ENCODE measurements at regions not wholly inside any gene's neighbourhood (a gene's known extent, or its start where the extent isn't known, plus 50 kb on each side); places are given as distances from the start of the nearest gene placed in this dataset.

GRCh38 chr3:167918686-167919085 is 177.0 kb downstream of the GOLIM4 start:
- H3K27me3 Mint-ChIP-seq (ENCODE audit: low read depth in 3 of 3): peaks cover 0 to 3% (median 0%) of the 10 kb centered on the region in 3 donors
- no peaks in the 10 kb centered on the region for H3K36me3 Mint-ChIP-seq
- H3K4me1 ChIP-seq (ENCODE audit: control insufficient read depth in 1 of 2, insufficient read depth in 2 of 2, low read length in 2 of 2): peaks cover under 1 to 2% of the 10 kb centered on the region in 2 donors
- H3K9me3 Mint-ChIP-seq: no peaks in the 10 kb centered on the region
- 100% methylated on average over 2 of the region's 2 CpGs for WGBS (ENCODE audit: insufficient coverage)
- no peaks in the 10 kb centered on the region for H3K79me2 ChIP-seq (ENCODE audit: insufficient read depth, low read length)
- H3K27ac ChIP-seq (ENCODE audit: low read depth in 1 of 2, low read length in 2 of 2): no peak overlapping the region
- H3K4me3 Mint-ChIP-seq: no peak overlapping the region
- peaks cover 7% of the 10 kb centered on the region for H3K4me1 Mint-ChIP-seq
- H3K4me3 ChIP-seq (replicated peaks in 1 of 3; ENCODE audit: low read depth in 2 of 3, low read length in 3 of 3): no peak overlapping the region
- H4K20me1 ChIP-seq (ENCODE audit: insufficient read depth, low read length): no peaks in the 10 kb centered on the region
- no peaks in the 10 kb centered on the region for H3K9me3 ChIP-seq (replicated peaks in 1 of 2; ENCODE audit: control insufficient read depth in 1 of 2, insufficient read depth in 1 of 2, low read length in 2 of 2)
- no peak overlapping the region for H3K4me2 ChIP-seq (replicated peaks; ENCODE audit: extremely low read depth, low read length, poor library complexity, severe bottlenecking)
- no peaks in the 10 kb centered on the region for H3K27me3 ChIP-seq (ENCODE audit: control insufficient read depth in 2 of 2, insufficient read depth in 2 of 2, low read length in 2 of 2)
- H3K36me3 ChIP-seq (replicated peaks in 1 of 2; ENCODE audit: control insufficient read depth in 1 of 2, insufficient read depth in 2 of 2, low read length in 2 of 2): no peaks in the 10 kb centered on the region
- H3K27ac Mint-ChIP-seq: no peak overlapping the region
- no peak for DNase-seq
- H2AFZ ChIP-seq (ENCODE audit: insufficient read depth, low read depth, low read length, poor library complexity, severe bottlenecking): no peak overlapping the region
- TF ChIP-seq, protein P1, sequence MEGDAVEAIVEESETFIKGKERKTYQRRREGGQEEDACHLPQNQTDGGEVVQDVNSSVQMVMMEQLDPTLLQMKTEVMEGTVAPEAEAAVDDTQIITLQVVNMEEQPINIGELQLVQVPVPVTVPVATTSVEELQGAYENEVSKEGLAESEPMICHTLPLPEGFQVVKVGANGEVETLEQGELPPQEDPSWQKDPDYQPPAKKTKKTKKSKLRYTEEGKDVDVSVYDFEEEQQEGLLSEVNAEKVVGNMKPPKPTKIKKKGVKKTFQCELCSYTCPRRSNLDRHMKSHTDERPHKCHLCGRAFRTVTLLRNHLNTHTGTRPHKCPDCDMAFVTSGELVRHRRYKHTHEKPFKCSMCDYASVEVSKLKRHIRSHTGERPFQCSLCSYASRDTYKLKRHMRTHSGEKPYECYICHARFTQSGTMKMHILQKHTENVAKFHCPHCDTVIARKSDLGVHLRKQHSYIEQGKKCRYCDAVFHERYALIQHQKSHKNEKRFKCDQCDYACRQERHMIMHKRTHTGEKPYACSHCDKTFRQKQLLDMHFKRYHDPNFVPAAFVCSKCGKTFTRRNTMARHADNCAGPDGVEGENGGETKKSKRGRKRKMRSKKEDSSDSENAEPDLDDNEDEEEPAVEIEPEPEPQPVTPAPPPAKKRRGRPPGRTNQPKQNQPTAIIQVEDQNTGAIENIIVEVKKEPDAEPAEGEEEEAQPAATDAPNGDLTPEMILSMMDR (IDR thresholded peaks at IDR 0.05): no peak
- intact Hi-C loops (cut with micrococcal nuclease): no loop called here
- H3K9ac ChIP-seq (ENCODE audit: insufficient read depth, low read length, poor library complexity, severe bottlenecking): no peak overlapping the region

GRCh38 chr3:167918008-167918596 is 177.6 kb downstream of the GOLIM4 start:
- Histone ChIP-seq H2AFZ (ENCODE audit: insufficient read depth, low read depth, low read length, poor library complexity, severe bottlenecking) (no peak overlapping the region), H3K4me2 (replicated peaks; ENCODE audit: extremely low read depth, low read length, poor library complexity, severe bottlenecking) (no peak overlapping the region), H4K20me1 (ENCODE audit: insufficient read depth, low read length) (no peaks in the 10 kb centered on the region), H3K79me2 (ENCODE audit: insufficient read depth, low read length) (no peaks in the 10 kb centered on the region), H3K4me1 (ENCODE audit: control insufficient read depth in 1 of 2, insufficient read depth in 2 of 2, low read length in 2 of 2) (peaks cover 7 to 8% of the 10 kb centered on the region in 2 donors), H3K9me3 (replicated peaks in 1 of 2; ENCODE audit: control insufficient read depth in 1 of 2, insufficient read depth in 1 of 2, low read length in 2 of 2) (no peaks in the 10 kb centered on the region), H3K27ac (ENCODE audit: low read depth in 1 of 2, low read length in 2 of 2) (no peak overlapping the region), H3K27me3 (ENCODE audit: control insufficient read depth in 2 of 2, insufficient read depth in 2 of 2, low read length in 2 of 2) (no peaks in the 10 kb centered on the region), H3K4me3 (replicated peaks in 1 of 3; ENCODE audit: low read depth in 2 of 3, low read length in 3 of 3) (no peak overlapping the region), H3K9ac (ENCODE audit: insufficient read depth, low read length, poor library complexity, severe bottlenecking) (no peak overlapping the region), H3K36me3 (replicated peaks in 1 of 2; ENCODE audit: control insufficient read depth in 1 of 2, insufficient read depth in 2 of 2, low read length in 2 of 2) (no peaks in the 10 kb centered on the region)
- Mint-ChIP-seq H3K4me3 (no peak overlapping the region), H3K9me3 (no peaks in the 10 kb centered on the region), H3K27ac (no peak overlapping the region), H3K27me3 (ENCODE audit: low read depth in 3 of 3) (peaks cover 0 to 3% (median 0%) of the 10 kb centered on the region in 3 donors), H3K36me3 (no peaks in the 10 kb centered on the region), H3K4me1 (peaks cover 12% of the 10 kb centered on the region)
- DNase-seq: no peak
- TF ChIP-seq, protein P1 (IDR thresholded peaks at IDR 0.05): no peak
- WGBS (ENCODE audit: insufficient coverage): no CpG with 5 or more reads among the region's 4 CpGs
- intact Hi-C loops (cut with micrococcal nuclease): no loop called here
